ENCODE measurements at regions not wholly inside any gene's neighbourhood (a gene's known extent, or its start where the extent isn't known, plus 50 kb on each side); places are given as distances from the start of the nearest gene placed in this dataset.

DNA sequence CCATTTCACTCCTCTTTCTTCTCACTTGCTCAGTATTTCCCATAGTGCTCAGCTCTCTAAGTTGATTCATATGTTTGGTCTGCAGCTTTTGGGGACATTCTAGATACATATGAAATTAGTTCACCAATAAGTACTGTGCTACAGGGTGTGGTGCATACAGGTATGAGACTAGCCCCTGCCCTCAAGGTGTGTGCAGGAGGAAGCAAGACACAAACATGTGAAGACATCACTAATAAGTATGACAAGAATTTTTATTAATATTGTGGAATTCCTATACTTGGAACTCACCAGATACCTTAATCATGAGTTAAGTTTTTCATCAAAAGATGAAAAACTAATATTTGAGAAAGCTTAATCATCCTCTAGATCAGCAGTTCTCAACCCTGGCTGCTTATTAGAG is 505.2 kb downstream of the ZNF674 start:
- Mint-ChIP-seq H3K4me1 (ENCODE audit: low read depth) (no peaks in the 10 kb centered on the region), H3K36me3 (ENCODE audit: low read depth) (peaks cover 2% of the 10 kb centered on the region), H3K9me3 (peaks cover 5% of the 10 kb centered on the region), H3K27me3 (no peaks in the 10 kb centered on the region), H3K27ac (no peak overlapping the region), H3K4me3 (no peak overlapping the region)
- intact Hi-C loops (cut with micrococcal nuclease), result no loop called here
- POLR2A ChIA-PET, result no interaction called here
- no peak for DNase-seq
- no peak for ATAC-seq
- CTCF ChIA-PET, result no interaction called here
- TF ChIP-seq, protein P1, sequence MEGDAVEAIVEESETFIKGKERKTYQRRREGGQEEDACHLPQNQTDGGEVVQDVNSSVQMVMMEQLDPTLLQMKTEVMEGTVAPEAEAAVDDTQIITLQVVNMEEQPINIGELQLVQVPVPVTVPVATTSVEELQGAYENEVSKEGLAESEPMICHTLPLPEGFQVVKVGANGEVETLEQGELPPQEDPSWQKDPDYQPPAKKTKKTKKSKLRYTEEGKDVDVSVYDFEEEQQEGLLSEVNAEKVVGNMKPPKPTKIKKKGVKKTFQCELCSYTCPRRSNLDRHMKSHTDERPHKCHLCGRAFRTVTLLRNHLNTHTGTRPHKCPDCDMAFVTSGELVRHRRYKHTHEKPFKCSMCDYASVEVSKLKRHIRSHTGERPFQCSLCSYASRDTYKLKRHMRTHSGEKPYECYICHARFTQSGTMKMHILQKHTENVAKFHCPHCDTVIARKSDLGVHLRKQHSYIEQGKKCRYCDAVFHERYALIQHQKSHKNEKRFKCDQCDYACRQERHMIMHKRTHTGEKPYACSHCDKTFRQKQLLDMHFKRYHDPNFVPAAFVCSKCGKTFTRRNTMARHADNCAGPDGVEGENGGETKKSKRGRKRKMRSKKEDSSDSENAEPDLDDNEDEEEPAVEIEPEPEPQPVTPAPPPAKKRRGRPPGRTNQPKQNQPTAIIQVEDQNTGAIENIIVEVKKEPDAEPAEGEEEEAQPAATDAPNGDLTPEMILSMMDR (IDR thresholded peaks at IDR 0.05), result no peak

DNA sequence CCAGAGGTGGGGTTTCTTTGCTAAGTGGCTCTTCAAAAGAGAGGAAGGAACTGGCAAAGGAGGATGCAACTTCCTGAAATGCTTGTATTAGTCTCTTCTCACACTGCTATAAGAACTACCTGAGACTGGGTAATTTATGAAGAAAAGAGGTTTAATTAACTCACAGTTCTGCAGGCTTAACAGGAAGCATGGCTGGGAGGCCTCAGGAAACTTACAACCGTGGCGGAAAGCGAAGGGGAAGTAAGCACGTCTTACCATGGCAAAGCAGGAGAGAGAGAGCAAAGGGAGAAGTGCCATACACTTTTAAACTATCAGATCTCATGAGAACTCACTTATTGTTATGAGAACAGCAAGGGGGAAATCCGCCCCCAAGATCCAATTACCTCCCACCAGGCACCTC is 505.7 kb downstream of the ZNF674 start:
- Mint-ChIP-seq H3K4me3 (no peak overlapping the region), H3K27ac (no peak overlapping the region), H3K27me3 (peaks cover 2% of the 10 kb centered on the region), H3K36me3 (ENCODE audit: low read depth) (peaks cover 2% of the 10 kb centered on the region), H3K9me3 (peaks cover 5% of the 10 kb centered on the region), H3K4me1 (ENCODE audit: low read depth) (no peaks in the 10 kb centered on the region)
- CTCF ChIA-PET, result no interaction called here
- no peak for ATAC-seq
- TF ChIP-seq, protein P1 (IDR thresholded peaks at IDR 0.05), result no peak
- POLR2A ChIA-PET, result no interaction called here
- DNase-seq, result no peak
- intact Hi-C loops (cut with micrococcal nuclease), result no loop called here

DNA sequence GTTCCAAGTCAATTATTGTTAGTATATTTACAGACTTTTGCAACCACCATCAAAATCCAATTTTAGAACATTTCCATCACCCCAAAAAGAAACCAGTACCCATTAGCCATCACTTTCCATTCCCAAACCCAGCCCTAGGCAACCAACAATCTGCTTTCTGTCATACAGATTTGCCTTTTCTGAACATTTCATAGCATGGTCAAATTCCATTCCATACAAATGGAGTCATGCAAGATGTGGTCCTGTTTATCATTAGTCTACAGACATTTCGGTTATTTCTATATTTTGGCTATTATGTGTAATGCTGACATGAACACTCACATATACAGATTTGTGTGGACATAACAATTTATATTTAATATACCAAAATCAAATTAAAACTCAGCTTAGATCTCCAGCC is 508.7 kb downstream of the ZNF674 start:
- Mint-ChIP-seq H3K9me3 (peaks cover 2% of the 10 kb centered on the region), H3K27ac (no peak overlapping the region), H3K27me3 (peaks cover 2% of the 10 kb centered on the region), H3K4me3 (no peak overlapping the region), H3K4me1 (ENCODE audit: low read depth) (no peaks in the 10 kb centered on the region), H3K36me3 (ENCODE audit: low read depth) (peaks cover 1% of the 10 kb centered on the region)
- no peak for DNase-seq
- POLR2A ChIA-PET, result no interaction called here
- CTCF ChIA-PET, result no interaction called here
- no peak for ATAC-seq
- TF ChIP-seq, protein P1 (IDR thresholded peaks at IDR 0.05), result no peak
- intact Hi-C loops (cut with micrococcal nuclease), result no loop called here

DNA sequence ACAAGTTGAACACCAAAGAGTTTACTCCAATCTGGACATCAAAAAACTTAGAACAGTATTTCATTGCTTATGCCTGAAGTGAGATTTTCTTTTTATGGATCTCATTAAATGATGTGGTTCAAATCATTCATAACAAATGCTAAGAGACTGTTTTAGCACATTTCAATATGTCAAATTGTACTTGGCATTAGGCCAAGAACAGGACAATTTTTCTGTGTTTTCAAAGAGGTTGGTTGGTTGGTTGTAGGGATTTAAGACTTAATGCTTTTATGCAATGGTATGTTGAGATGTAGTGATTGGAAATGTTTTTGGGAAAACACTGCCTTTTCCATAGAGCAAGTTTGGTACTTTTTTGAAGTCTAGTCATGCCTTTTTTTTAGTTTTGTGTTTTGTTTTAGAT is 510.4 kb downstream of the ZNF674 start:
- Mint-ChIP-seq H3K36me3 (ENCODE audit: low read depth) (no peaks in the 10 kb centered on the region), H3K9me3 (no peaks in the 10 kb centered on the region), H3K4me3 (no peak overlapping the region), H3K27me3 (peaks cover 2% of the 10 kb centered on the region), H3K4me1 (ENCODE audit: low read depth) (no peaks in the 10 kb centered on the region), H3K27ac (no peak overlapping the region)
- ChIA-PET CTCF (no interaction called here), POLR2A (no interaction called here)
- no peak for ATAC-seq
- TF ChIP-seq, protein P1 (IDR thresholded peaks at IDR 0.05), result no peak
- DNase-seq, result no peak
- intact Hi-C loops (cut with micrococcal nuclease), result no loop called here

DNA sequence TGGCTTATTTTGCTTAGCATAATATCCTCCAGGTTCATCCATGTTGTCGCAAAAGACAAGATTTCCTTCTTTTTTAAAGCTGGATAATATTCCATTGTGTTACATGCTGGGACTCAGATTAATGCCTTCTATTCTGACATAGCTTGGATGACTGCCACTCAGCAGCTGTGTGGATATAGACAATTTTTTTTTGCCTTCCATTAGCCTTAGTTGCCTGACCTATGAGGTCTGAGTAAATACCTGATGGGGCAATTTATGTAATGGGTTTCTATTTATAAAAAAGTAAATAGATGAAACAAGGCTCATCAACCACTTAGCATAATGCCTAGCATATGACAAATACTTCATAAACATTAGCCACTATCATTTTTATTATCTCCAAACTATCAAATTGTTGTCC is 515.4 kb downstream of the ZNF674 start:
- Mint-ChIP-seq H3K9me3 (no peaks in the 10 kb centered on the region), H3K27me3 (peaks cover under 1% of the 10 kb centered on the region), H3K36me3 (ENCODE audit: low read depth) (no peaks in the 10 kb centered on the region), H3K4me1 (ENCODE audit: low read depth) (no peaks in the 10 kb centered on the region), H3K4me3 (no peak overlapping the region), H3K27ac (no peak overlapping the region)
- ChIA-PET CTCF (no interaction called here), POLR2A (no interaction called here)
- DNase-seq (no peak), ATAC-seq (no peak)
- intact Hi-C loops (cut with micrococcal nuclease), result no loop called here
- TF ChIP-seq, protein P1 (IDR thresholded peaks at IDR 0.05), result no peak
